ENCODE measurements at regions not wholly inside any gene's neighbourhood (a gene's known extent, or its start where the extent isn't known, plus 50 kb on each side); places are given as distances from the start of the nearest gene placed in this dataset.

GRCh38 chr20:57987659-57988058, 240.8 kb downstream of the ANKRD60 start:
- RAD21 ChIA-PET (ENCODE audit: low non-redundant PET in 1 of 2, low total read pairs in 2 of 2, uncharacterized antibody in 2 of 2, unreplicated experiment in 2 of 2), result no interaction called here
- no peaks in the 10 kb centered on the region for H3K9me2 ChIP-seq (ENCODE audit: insufficient read depth)
- H4K20me1 ChIP-seq (ENCODE audit: insufficient read depth), result no peaks in the 10 kb centered on the region
- CTCF ChIA-PET, result no interaction called here
- TF ChIP-seq ELF1 (IDR thresholded peaks at IDR 0.05; ENCODE audit: borderline replicate concordance, low read depth), result no peak
- TF ChIP-seq SP1 (IDR thresholded peaks at IDR 0.05; ENCODE audit: low read depth), result no peak
- no peak for TF ChIP-seq YY1 (IDR thresholded peaks at IDR 0.05; ENCODE audit: extremely low read depth, insufficient replicate concordance, low read depth, low read length)
- TF ChIP-seq POLR2A (IDR thresholded peaks at IDR 0.05; ENCODE audit: borderline replicate concordance, extremely low read depth, insufficient read depth, insufficient read length), result no peak
- no peak for TF ChIP-seq CBX3 (IDR thresholded peaks at IDR 0.05; ENCODE audit: low read depth)
- no peak for TF ChIP-seq FOSL1 (IDR thresholded peaks at IDR 0.05; ENCODE audit: low read depth)
- TF ChIP-seq ZNF274 (IDR thresholded peaks at IDR 0.05; ENCODE audit: low read depth, low read length), result no peak
- TF ChIP-seq SIN3A (IDR thresholded peaks at IDR 0.05; ENCODE audit: low read depth), result no peak
- no peak for TF ChIP-seq ZFX (IDR thresholded peaks at IDR 0.05)
- TF ChIP-seq CTCF (IDR thresholded peaks at IDR 0.05 in 2 of 3, conservative IDR thresholded peaks at IDR 0.05 in 1 of 3; ENCODE audit: borderline replicate concordance in 1 of 3, insufficient read depth in 1 of 3, low read depth in 2 of 3, low read length in 2 of 3), result no peak
- no peak for TF ChIP-seq JUND (IDR thresholded peaks at IDR 0.05)
- TF ChIP-seq ATF3 (IDR thresholded peaks at IDR 0.05), result no peak
- no peak for TF ChIP-seq POLR2AphosphoS5 (IDR thresholded peaks at IDR 0.05; ENCODE audit: low read depth, low read length)
- TF ChIP-seq MAX (IDR thresholded peaks at IDR 0.05), result no peak
- no peak for TF ChIP-seq ZBTB33 (IDR thresholded peaks at IDR 0.05; ENCODE audit: extremely low read depth, insufficient replicate concordance, low read length)
- no peak for ATAC-seq
- no peak overlapping the region for H3K27ac ChIP-seq (ENCODE audit: low read depth, low read length)
- BruUV-seq (replicated peaks), result no TSS peak
- H3K79me2 ChIP-seq (ENCODE audit: insufficient read depth, low read length), result no peaks in the 10 kb centered on the region
- no peaks in the 10 kb centered on the region for H3K9me3 ChIP-seq (ENCODE audit: control insufficient read depth in 1 of 2, insufficient read depth in 1 of 2, low read depth in 1 of 2, low read length in 2 of 2)
- no peaks in the 10 kb centered on the region for H3K36me3 ChIP-seq (ENCODE audit: control insufficient read depth in 1 of 2, insufficient read depth in 2 of 2, low read length in 2 of 2)
- no peak overlapping the region for H3K9ac ChIP-seq (ENCODE audit: low read length)
- H3K27me3 ChIP-seq (ENCODE audit: insufficient read depth, low read length), result peaks cover 45% of the 10 kb centered on the region; the same call in 1 of the 2 replicates
- no peak overlapping the region for H3K4me3 ChIP-seq (replicated peaks in 1 of 2; ENCODE audit: low read depth in 1 of 2, low read length in 2 of 2)
- no peak overlapping the region for H3K4me2 ChIP-seq (ENCODE audit: low read length)
- no peak overlapping the region for H2AFZ ChIP-seq (ENCODE audit: low read depth, low read length, poor library complexity, severe bottlenecking)
- intact Hi-C loops (cut with micrococcal nuclease), result no loop called here
- H3K4me1 ChIP-seq (ENCODE audit: control insufficient read depth in 1 of 2, insufficient read depth in 2 of 2, low read length in 2 of 2), result peaks cover 0 to 8% of the 10 kb centered on the region in 2 experiments; a peak in 1 of 4 replicates
- POLR2A ChIA-PET, result no interaction called here
- no peak for DNase-seq (ENCODE audit: low read depth, low spot score)

Measured in HCT116 (cell line).